VCaP (cell line): ENCODE measurements at regions not wholly inside any gene's neighbourhood (a gene's known extent, or its start where the extent isn't known, plus 50 kb on each side); places are given as distances from the start of the nearest gene placed in this dataset.

Experiments
- H3K27ac ChIP-seq: fragments of 450-650 bp; 2 replicates; pipeline ENCODE4 v1.5.1; 2017
- TF ChIP-seq, protein P1 (sequence below): fragments of 450-650 bp; conservative IDR thresholded peaks from 2 replicates; pipeline ENCODE4 v1.5.1; 2017; ENCODE audit warnings: mild to moderate bottlenecking, moderate library complexity

GRCh38 chr1:57761628-57762027, 337.8 kb upstream of the DAB1 start:
- TF ChIP-seq, protein P1, sequence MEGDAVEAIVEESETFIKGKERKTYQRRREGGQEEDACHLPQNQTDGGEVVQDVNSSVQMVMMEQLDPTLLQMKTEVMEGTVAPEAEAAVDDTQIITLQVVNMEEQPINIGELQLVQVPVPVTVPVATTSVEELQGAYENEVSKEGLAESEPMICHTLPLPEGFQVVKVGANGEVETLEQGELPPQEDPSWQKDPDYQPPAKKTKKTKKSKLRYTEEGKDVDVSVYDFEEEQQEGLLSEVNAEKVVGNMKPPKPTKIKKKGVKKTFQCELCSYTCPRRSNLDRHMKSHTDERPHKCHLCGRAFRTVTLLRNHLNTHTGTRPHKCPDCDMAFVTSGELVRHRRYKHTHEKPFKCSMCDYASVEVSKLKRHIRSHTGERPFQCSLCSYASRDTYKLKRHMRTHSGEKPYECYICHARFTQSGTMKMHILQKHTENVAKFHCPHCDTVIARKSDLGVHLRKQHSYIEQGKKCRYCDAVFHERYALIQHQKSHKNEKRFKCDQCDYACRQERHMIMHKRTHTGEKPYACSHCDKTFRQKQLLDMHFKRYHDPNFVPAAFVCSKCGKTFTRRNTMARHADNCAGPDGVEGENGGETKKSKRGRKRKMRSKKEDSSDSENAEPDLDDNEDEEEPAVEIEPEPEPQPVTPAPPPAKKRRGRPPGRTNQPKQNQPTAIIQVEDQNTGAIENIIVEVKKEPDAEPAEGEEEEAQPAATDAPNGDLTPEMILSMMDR, result no peak

DNA sequence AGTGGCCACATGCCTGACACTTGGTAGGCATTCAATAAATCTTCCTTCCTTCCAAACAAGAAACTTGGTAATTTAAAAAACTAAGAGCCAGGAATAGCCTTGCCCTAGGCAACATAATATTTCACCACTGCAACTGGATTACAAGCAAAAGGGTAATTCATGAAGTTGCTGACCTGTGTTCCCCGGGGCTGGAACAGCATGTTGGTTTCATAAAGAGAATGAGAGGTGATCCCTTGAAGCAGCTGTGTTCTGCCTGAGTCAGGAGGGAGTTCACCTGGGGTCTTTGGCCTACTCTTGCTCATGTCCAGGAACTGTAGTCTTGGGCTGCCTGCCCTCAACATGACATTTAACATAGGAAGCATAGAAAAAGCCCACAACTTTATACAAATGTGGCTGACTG, 329.0 kb upstream of the DAB1 start:
- no peak overlapping the region for H3K27ac ChIP-seq
- TF ChIP-seq, protein P1, result no peak

More at GRCh38 chr1:57761628-57762027, 337.8 kb upstream of the DAB1 start:
- H3K27ac ChIP-seq, result no peak overlapping the region

- TF ChIP-seq, protein P1, result no peak
- H3K27ac ChIP-seq, result no peak overlapping the region
Measured at GRCh38 chr1:57748719-57749118, 324.9 kb upstream of the DAB1 start.

DNA sequence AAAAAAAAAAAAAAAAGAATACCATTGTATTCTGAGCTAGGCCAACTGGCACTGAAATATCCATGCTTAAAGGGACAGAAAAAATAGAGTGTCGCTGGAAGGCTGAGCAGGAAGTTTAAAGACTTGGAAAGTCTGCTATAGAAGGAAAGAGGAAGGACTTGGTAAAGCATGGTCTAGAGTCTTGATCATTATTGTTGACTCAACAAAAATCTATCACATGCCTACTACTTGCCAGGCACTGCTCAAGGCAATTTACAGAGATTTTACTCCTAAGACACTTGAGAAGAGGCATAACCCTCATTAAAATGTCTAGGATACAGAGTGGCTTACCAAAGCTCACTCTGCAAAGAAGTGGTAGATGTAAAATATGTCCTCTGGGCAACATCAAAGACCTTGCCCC, 324.0 kb upstream of the DAB1 start:
- H3K27ac ChIP-seq, result no peak overlapping the region
- TF ChIP-seq, protein P1, result no peak

- TF ChIP-seq, protein P1, result no peak
- H3K27ac ChIP-seq, result no peak overlapping the region
Measured at GRCh38 chr1:57741521-57741920, 317.7 kb upstream of the DAB1 start.

DNA sequence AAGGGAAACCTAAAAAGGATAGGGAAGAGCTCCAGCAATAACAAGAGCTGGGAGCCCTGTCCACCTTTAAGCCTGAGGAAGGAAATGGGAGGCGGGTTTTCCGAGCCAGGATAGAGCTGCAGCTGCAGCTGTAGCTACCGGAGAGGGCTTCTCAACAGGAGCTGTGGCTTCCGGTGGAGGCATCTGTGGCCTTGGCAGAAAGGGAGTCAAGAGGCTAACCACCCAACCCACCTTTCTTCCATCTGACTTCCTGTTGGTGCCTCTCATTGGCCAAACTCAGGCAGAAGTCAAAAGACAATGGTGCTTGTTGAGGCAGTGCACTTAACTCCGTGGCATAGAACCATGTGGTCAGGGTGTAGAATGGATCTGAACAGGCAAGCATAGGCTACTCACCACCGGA, 313.1 kb upstream of the DAB1 start:
- TF ChIP-seq, protein P1, result no peak
- no peak overlapping the region for H3K27ac ChIP-seq

GRCh38 chr1:57729181-57729580, 305.3 kb upstream of the DAB1 start:
- TF ChIP-seq, protein P1, result no peak
- no peak overlapping the region for H3K27ac ChIP-seq

- TF ChIP-seq, protein P1, result no peak
- peak overlapping the region; percentile 61 for H3K27ac ChIP-seq
Measured at GRCh38 chr1:57727121-57727520, 303.3 kb upstream of the DAB1 start.
